ENCODE measurements at regions not wholly inside any gene's neighbourhood (a gene's known extent, or its start where the extent isn't known, plus 50 kb on each side); places are given as distances from the start of the nearest gene placed in this dataset.

DNA sequence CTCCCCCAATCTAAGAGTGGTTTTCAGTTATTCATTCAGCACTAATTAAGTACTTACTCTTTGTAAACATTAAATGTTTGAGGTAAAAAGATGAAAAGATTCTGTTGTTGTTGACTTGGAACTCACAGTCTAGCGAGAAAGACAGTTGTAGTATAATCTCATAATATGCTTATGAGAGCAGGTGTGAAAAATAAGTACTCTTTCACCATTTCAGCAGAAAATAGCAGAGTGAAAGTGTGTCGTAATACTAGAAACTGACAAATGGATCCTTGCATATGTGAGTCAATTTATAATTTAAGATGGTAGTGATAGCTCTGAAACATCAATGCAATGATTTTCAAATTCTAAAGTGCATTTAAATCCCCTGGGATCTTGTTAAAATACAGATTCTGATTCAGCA lies 618.8 kb upstream of the CCDC54 start:
- DNase-seq: no peak
- intact Hi-C loops (cut with DNase I): no loop called here
- Histone ChIP-seq H3K27ac (no peak overlapping the region), H3K9me3 (no peaks in the 10 kb centered on the region), H3K36me3 (no peaks in the 10 kb centered on the region), H3K4me1 (no peaks in the 10 kb centered on the region), H3K4me3 (replicated peaks in 1 of 3) (no peak overlapping the region), H3K27me3 (no peaks in the 10 kb centered on the region)
- TF ChIP-seq CTCF (IDR thresholded peaks at IDR 0.05): no peak
- TF ChIP-seq POLR2A (IDR thresholded peaks at IDR 0.05): no peak
- 88% methylated on average over 2 of the region's 2 CpGs for WGBS, 2 donors

DNA sequence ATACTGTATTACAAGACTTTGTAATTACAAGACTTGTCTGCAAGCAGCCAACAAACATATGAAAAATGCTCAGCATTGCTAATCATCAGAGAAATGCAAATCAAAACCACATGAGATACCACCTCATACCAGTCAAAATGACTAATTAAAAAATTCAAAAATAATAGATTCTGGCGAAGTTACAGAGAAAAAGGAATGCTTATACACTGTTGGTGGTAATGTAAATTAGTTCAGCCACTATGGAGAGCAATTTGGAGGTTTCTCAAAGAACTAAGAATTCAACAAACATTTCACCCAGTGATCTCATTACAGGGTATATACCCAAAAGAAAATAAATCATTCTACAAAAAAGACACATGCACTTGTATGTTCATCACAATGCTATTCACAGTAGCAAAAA lies 617.5 kb upstream of the CCDC54 start:
- H3K4me1 ChIP-seq: no peaks in the 10 kb centered on the region
- intact Hi-C loops (cut with DNase I): no loop called here
- H3K27ac ChIP-seq: no peak overlapping the region
- no peak for DNase-seq
- TF ChIP-seq CTCF (IDR thresholded peaks at IDR 0.05): no peak
- no peak for TF ChIP-seq POLR2A (IDR thresholded peaks at IDR 0.05)
- H3K4me3 ChIP-seq (replicated peaks in 1 of 3): no peak overlapping the region
- H3K27me3 ChIP-seq: no peaks in the 10 kb centered on the region
- H3K9me3 ChIP-seq: no peaks in the 10 kb centered on the region
- WGBS, 2 donors: 73 to 83% methylated on average over 1 of the region's 1 CpG
- H3K36me3 ChIP-seq: no peaks in the 10 kb centered on the region

GRCh38 chr3:106765342-106765741 lies 611.9 kb upstream of the CCDC54 start:
- H3K9me3 ChIP-seq: no peaks in the 10 kb centered on the region
- TF ChIP-seq POLR2A (IDR thresholded peaks at IDR 0.05) (no peak), CTCF (IDR thresholded peaks at IDR 0.05) (no peak)
- DNase-seq: no peak
- 85 to 86% methylated on average over 7 of the region's 7 CpGs for WGBS, 2 donors
- H3K4me3 ChIP-seq (replicated peaks in 1 of 3): no peak overlapping the region
- H3K36me3 ChIP-seq: no peaks in the 10 kb centered on the region
- no peaks in the 10 kb centered on the region for H3K4me1 ChIP-seq
- intact Hi-C loops (cut with DNase I): no loop called here
- no peaks in the 10 kb centered on the region for H3K27me3 ChIP-seq
- H3K27ac ChIP-seq: no peak overlapping the region

DNA sequence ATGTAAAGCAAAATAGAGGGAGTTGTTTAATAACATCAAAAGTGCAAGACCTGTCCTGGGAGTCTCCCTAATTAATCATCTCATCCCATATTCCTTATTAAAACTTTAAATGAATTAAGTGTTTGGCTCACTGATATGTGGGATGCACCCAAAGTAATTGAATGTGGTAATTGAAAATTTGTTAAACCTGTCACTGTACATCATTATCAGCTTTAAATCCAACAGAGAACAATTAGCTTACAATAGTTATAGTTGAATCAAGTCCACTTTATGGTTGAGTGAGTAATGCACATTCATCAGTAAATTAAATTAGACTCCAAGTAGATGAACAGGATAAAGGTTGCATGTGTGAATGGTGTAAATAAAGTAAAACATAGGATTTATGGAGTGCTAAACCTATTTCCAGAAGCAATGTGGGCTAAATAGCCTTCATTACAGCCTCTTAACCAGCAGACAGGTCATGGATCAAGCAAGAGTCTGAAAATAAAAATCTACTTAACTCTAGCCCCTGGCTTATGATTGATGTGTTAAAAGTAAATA lies 608.2 kb upstream of the CCDC54 start:
- Histone ChIP-seq H3K27me3 (no peaks in the 10 kb centered on the region), H3K4me1 (no peaks in the 10 kb centered on the region), H3K9me3 (no peaks in the 10 kb centered on the region), H3K36me3 (no peaks in the 10 kb centered on the region), H3K4me3 (replicated peaks in 1 of 3) (no peak overlapping the region), H3K27ac (no peak overlapping the region)
- no peak for DNase-seq
- TF ChIP-seq CTCF (IDR thresholded peaks at IDR 0.05) (no peak), POLR2A (IDR thresholded peaks at IDR 0.05) (no peak)
- intact Hi-C loops (cut with DNase I): no loop called here

GRCh38 chr3:106773795-106774194 lies 603.4 kb upstream of the CCDC54 start:
- Histone ChIP-seq H3K4me3 (replicated peaks in 1 of 3) (no peak overlapping the region), H3K27ac (no peak overlapping the region), H3K4me1 (no peaks in the 10 kb centered on the region), H3K36me3 (no peaks in the 10 kb centered on the region), H3K9me3 (no peaks in the 10 kb centered on the region), H3K27me3 (no peaks in the 10 kb centered on the region)
- TF ChIP-seq POLR2A (IDR thresholded peaks at IDR 0.05) (no peak), CTCF (IDR thresholded peaks at IDR 0.05) (no peak)
- intact Hi-C loops (cut with DNase I): no loop called here
- DNase-seq: no peak
- 88 to 89% methylated on average over 1 of the region's 1 CpG for WGBS, 2 donors
